22Rv1 (cell line): ENCODE measurements at regions not wholly inside any gene's neighbourhood (a gene's known extent, or its start where the extent isn't known, plus 50 kb on each side); places are given as distances from the start of the nearest gene placed in this dataset.

Experiments used
- H3K27ac ChIP-seq: fragments of 450-650 bp; 2 replicates; pipeline ENCODE4 v1.5.1; 2017
- ZFX ChIP-seq: fragments of 450-650 bp; IDR thresholded peaks from 2 replicates; pipeline ENCODE4 v1.6.1; 2017; ENCODE audit warnings: antibody characterized with exemption, borderline replicate concordance
- TF ChIP-seq, protein P1 (sequence below): fragments of 450-650 bp; IDR thresholded peaks from 2 replicates; pipeline ENCODE4 v1.5.1; 2017; ENCODE audit warnings: mild to moderate bottlenecking

DNA sequence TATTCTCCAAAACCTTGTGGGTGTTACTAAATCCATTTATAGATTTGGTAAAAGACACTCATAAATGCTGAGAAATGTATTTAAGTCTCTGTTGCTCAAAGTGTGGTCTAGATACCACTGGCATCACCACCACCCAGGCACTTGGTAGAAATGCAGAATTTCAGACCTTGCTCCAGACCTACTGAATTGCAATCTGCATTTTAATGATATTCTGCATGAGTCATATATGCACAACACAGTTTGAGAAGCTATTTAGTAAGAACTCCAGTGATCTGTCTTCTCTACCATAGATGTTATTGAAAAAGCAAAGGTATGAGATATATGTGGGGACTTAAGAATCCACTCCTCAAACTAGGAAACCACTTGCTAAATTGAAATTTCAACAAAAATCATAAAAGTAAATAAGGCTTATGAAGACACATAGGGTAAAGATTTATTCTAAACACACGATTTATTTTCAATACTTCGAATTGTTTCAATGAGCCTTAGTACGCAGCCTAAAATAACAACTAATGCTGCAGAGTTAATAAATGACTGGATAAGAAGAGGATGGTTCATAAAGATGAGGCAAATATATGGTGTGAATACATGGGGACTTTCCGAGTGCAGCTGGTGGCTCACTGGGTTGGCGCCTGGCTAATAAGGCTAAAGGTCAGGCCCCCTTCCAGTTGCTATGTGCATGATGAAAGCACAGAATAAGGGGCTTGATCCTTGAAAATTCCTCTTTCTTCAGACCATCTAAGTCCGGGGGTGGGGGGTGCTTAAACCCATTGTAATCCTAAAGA, 813.3 kb downstream of the NR2F2 start:
- TF ChIP-seq ZFX = no peak
- TF ChIP-seq, protein P1, sequence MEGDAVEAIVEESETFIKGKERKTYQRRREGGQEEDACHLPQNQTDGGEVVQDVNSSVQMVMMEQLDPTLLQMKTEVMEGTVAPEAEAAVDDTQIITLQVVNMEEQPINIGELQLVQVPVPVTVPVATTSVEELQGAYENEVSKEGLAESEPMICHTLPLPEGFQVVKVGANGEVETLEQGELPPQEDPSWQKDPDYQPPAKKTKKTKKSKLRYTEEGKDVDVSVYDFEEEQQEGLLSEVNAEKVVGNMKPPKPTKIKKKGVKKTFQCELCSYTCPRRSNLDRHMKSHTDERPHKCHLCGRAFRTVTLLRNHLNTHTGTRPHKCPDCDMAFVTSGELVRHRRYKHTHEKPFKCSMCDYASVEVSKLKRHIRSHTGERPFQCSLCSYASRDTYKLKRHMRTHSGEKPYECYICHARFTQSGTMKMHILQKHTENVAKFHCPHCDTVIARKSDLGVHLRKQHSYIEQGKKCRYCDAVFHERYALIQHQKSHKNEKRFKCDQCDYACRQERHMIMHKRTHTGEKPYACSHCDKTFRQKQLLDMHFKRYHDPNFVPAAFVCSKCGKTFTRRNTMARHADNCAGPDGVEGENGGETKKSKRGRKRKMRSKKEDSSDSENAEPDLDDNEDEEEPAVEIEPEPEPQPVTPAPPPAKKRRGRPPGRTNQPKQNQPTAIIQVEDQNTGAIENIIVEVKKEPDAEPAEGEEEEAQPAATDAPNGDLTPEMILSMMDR = no peak
- H3K27ac ChIP-seq = no peak overlapping the region

DNA sequence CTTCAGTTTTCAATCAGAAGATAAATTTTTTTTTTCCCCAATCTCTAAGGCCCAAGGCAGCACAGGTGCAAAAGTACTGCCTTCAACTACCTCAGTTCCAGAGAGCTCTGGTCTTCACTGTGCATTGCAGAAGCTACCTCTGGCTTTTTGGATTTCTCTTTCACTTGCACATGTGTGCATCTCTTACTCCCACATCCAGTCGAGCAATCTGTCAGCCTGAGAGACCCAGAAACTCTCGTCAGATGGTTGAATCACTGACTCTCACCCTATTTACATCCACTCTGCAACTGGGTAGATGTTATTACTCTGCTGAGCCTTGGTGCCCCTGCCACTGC, 813.8 kb downstream of the NR2F2 start:
- H3K27ac ChIP-seq = no peak overlapping the region
- no peak for TF ChIP-seq ZFX
- TF ChIP-seq, protein P1 = no peak

DNA sequence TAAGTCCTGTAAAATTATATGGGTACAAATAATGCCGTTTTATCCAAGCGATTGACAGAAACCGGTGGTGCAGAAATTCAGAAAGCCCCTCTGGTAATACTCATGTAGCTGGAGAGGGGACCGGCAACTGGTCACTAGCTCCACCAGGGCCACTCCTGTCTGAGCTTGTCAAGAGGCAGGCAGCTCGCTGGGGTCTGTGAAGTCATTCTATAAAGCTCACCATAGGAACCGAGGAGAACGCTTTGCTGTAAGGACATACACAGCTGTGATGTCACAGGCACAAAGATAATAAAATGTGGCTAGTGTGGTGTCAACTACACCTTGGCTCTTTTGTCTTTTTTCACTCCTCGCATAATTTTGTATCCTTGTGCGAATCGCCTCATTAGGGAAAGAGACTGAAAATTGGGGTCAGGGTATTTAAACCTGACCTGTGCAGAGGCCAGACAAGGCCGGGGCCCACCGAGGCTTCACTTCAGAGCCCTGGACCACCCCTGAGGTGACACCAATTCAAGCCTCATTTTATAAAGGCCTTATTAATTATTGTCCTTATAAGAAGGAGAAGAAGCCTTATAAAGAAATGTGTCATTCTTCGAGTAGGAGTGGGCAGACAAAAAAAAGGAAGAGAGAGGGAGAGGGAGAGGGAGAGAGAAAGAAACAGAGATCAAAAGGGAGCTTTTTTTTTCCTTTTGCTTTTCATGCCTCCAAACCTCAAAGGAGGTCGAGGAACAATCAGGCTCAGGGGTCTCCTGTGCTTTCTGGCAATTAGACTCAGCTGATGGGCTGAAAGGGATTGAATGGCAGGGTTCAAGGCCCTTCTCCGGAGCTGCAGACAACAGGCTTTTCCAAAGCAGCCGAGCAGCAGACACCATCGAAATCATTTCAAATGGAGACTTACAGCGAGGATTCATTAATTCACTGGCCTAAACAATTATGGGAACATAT, 813.3 kb upstream of the ARRDC4 start:
- no peak overlapping the region for H3K27ac ChIP-seq
- TF ChIP-seq, protein P1 = no peak
- no peak for TF ChIP-seq ZFX

DNA sequence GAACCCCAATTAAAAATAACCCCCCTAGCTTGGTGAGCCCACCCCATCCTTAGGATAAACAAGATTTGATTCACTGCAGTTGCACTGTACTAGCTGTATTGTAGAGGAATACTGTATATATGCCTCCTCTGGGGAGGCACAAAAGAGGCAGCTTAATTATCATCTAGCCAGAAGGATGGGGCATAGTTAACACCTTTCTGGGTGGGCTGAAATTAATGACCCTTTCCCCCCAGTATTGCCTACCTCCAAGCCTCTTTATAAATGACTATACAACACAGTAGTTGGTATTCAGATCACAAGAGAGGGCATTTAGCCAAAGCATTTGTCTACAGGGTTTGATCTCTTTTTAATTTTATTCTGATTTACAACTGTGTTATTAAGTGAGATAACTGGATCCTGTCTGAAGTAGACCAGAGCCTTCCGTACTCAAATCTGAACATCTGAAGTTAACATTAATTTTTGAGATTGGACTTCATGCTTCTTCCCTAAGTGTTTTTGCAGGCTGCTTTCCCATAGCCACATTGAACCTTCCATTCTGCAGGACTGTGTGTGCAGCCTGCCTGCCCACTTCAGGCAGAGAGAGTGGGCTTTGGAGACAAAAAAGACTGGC, 807.0 kb upstream of the ARRDC4 start:
- TF ChIP-seq, protein P1 = no peak
- no peak for TF ChIP-seq ZFX
- H3K27ac ChIP-seq = no peak overlapping the region

DNA sequence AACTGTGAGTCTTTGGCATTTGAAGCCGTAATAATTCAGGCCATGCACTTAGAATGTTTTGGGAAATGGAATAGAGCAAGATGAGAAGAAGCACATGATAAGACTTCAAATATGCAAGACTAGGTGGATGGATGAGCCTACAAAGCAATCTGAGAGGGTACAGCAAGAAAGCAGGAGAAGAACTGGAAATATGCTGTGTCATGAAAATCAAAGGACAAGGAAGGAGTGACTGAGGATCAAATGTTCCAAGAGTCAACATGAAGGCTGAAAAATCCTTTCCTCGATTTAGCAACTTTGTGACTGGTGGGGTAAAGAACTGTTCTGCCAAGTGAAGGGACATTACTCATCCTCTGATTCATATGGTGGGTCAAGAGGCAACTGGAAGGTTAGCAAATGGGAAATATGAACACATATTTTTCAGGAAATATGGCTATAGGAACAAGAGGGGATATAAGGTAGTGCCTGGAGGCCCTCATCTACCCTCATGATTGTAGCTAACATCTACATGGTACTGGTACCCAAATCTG, 803.7 kb upstream of the ARRDC4 start:
- TF ChIP-seq, protein P1 = no peak
- TF ChIP-seq ZFX = no peak
- H3K27ac ChIP-seq = no peak overlapping the region

DNA sequence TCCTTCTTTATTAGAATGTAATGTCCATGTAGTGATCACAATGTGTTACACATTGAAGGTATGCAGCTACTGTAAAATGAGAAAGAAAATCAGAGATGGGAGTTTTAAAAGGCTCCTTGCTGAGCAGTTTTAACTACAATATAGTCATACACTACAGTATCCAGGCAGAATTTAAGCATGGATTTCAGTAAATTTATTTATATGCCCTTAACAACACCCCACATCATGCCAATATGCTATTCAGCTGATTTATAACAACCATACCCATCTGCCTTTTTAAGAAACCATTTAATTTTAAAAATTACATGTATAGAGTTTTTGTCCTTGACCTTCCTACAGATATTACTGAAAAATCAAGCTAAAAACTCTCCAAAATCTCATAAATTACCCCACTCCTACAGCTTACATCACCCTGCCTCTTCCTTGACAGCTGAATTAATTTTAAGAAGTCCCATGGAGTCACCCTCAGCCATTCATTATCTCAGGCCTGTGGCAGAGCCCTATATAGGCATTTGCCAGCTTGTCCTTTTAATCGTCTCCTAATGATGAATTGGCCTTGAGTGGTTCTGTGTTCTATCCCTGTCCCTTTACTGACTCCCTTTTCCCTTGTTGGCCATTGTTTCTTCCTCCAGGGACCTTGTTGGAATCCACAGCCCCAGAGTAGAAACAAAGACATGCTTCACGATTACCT, 797.6 kb upstream of the ARRDC4 start:
- TF ChIP-seq ZFX = no peak
- TF ChIP-seq, protein P1 = no peak
- H3K27ac ChIP-seq = no peak overlapping the region
